GM06990 (cell line): ENCODE measurements at regions not wholly inside any gene's neighbourhood (a gene's known extent, or its start where the extent isn't known, plus 50 kb on each side); places are given as distances from the start of the nearest gene placed in this dataset.

Source experiments
- DNase-seq: peaks from one replicate; pipeline ENCODE4 v3.0.0-alpha.2; 2011; ENCODE audit not compliant: insufficient read length; ENCODE audit errors: extremely low read depth
- H3K27me3 ChIP-seq: replicated peaks from 2 replicates; pipeline ENCODE4 v1.6.0; 2011; ENCODE audit warnings: low read length; ENCODE audit not compliant: control insufficient read depth, insufficient read depth
- H3K36me3 ChIP-seq: 2 replicates; pipeline ENCODE4 v1.5.1; 2011; ENCODE audit warnings: low read length; ENCODE audit not compliant: control insufficient read depth, insufficient read depth
- H3K4me3 ChIP-seq: replicated peaks from 2 replicates; pipeline ENCODE4 v1.5.1; 2011; ENCODE audit warnings: low read depth, mild to moderate bottlenecking, control low read depth, low read length
- TF ChIP-seq, protein P1 (sequence below): IDR thresholded peaks from 2 replicates; pipeline ENCODE4 v1.5.1; 2011; ENCODE audit warnings: low read length, control low read depth, mild to moderate bottlenecking, inconsistent platforms; ENCODE audit not compliant: insufficient read depth, poor library complexity, severe bottlenecking

DNA sequence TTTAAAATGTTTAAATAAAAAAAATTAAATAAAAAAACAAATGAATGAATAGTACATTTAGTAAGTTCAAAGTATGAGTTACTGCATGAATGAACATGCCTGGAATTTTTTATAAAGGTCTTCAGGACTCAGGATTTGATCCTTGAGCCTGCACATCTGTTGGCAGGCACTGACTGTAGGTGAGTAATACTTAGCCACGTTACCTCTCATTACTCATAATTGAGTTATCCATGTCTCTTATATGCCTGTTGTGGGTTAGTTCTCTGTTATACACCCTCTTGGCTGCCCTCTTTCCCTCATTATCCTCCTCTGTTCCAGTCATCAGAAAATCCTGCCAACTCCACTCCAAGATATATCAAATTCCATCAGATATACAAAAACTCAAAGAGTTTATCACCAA, 276.0 kb downstream of the FBXW7 start:
- Histone ChIP-seq H3K27me3 (no peaks in the 10 kb centered on the region), H3K36me3 (no peaks in the 10 kb centered on the region), H3K4me3 (no peak overlapping the region)
- TF ChIP-seq, protein P1, sequence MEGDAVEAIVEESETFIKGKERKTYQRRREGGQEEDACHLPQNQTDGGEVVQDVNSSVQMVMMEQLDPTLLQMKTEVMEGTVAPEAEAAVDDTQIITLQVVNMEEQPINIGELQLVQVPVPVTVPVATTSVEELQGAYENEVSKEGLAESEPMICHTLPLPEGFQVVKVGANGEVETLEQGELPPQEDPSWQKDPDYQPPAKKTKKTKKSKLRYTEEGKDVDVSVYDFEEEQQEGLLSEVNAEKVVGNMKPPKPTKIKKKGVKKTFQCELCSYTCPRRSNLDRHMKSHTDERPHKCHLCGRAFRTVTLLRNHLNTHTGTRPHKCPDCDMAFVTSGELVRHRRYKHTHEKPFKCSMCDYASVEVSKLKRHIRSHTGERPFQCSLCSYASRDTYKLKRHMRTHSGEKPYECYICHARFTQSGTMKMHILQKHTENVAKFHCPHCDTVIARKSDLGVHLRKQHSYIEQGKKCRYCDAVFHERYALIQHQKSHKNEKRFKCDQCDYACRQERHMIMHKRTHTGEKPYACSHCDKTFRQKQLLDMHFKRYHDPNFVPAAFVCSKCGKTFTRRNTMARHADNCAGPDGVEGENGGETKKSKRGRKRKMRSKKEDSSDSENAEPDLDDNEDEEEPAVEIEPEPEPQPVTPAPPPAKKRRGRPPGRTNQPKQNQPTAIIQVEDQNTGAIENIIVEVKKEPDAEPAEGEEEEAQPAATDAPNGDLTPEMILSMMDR = no peak
- no peak for DNase-seq

DNA sequence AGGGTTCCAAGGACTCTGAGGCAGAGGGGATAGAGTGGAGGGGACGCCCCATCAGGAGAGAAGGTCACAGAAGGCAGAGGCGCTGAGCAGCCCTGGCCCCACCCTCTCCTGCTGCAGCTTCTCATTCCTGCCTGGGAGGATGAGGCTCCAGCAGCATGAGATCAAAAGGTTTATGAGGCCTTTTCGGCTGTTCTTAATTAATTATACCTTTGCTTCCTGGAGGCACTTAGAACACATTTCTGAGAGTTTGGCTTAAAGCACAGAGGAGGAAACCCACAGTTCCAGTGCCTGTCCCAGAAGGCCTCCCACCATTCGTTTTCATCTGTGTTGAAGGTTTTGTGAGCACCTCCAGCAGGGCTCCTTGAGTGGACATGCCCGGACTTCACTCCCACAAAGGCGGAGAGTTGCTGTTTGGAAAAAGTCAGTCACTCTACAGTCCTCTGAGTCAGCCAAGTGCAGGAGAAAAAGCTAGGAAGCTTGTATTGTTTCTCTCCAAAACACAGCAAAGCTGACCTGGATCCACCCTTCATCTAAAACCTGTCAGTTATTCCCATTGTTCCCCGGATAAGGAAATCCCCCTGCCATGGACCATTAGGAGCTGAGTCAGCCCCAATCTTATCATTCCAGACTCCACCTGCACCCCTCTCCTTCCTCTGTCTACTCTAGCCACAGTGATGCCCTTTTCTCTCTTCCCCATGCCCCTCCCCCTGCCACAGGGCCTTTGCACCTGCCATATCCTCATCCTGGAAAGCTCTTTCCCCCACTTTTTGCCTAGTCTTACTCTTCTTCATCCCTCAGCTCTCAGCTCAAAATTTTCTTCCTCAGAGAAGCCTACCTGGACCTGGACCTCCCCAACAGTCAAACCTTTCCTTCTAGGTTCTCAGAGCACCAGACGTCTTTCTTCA, 276.8 kb downstream of the FBXW7 start:
- no peak for DNase-seq
- no peaks in the 10 kb centered on the region for H3K36me3 ChIP-seq

DNA sequence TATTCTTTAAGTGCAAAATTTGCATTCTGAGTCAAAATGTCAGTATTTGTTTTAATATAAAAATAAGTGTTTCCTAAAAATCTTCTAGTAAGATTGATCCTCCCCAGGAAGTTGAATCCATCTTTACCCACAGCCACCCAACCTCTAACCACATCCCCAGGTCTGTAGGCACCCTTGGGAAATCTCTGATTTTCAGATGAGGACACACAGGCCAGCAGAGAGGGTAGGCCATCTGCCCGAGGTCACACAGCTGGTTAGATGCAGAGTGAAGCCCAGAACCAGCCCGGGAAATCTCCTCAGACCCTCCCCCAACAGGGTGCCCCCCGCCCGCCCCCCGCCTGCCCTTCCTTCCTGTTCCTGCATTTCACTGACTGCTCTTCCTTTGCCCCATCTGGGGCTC, 277.5 kb downstream of the FBXW7 start:
- H3K27me3 ChIP-seq = no peaks in the 10 kb centered on the region
- TF ChIP-seq, protein P1 = no peak
- H3K36me3 ChIP-seq = no peaks in the 10 kb centered on the region
- DNase-seq = no peak
- no peak overlapping the region for H3K4me3 ChIP-seq

More for the DNA sequence above, 276.8 kb downstream of the FBXW7 start:
- no peaks in the 10 kb centered on the region for H3K27me3 ChIP-seq
- no peak overlapping the region for H3K4me3 ChIP-seq
- TF ChIP-seq, protein P1 = no peak

DNA sequence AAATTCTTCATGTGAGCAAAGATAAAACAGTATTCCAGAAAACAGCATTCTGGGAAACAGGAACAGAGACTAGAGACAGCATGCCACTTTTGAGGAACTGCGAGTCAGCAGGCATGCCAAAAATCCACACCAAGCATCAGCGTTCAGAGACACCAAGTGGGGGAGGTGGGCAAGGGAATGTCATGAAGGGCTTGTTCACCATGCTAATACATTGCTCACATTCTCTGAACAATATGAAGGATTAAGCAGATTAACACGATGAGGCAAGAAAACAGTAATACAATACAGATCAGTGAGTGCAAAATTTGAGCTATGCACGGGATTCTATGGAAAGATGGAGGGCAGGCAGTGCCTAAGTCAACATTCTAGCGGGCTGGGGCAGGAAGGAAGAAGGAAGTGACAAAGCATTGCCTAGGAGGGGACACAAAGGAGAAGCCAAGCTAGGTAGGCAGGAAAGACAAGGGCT, 278.3 kb downstream of the FBXW7 start:
- no peaks in the 10 kb centered on the region for H3K36me3 ChIP-seq
- TF ChIP-seq, protein P1 = no peak
- H3K4me3 ChIP-seq = no peak overlapping the region
- no peak for DNase-seq
- H3K27me3 ChIP-seq = no peaks in the 10 kb centered on the region

DNA sequence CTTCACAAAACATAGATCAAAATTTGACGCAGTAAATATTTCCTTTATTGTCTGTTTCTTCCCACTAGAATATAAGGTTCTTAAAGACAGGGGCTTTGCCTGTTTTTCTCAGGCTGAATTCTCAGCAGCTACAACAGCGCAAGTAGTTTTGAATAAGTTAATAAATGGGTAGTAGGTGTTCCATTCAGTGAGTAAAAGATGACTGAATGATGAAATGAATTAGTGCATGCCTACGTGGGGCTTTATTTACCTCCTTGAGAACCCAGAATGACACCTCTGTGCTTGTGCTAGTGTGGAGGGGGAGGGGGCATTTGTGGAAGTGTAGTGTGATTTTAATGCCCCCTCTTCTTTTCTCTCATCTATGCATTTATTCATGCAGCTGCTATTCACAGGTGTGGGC, 278.9 kb downstream of the FBXW7 start:
- no peak overlapping the region for H3K4me3 ChIP-seq
- TF ChIP-seq, protein P1 = no peak
- DNase-seq = no peak
- H3K36me3 ChIP-seq = no peaks in the 10 kb centered on the region
- no peaks in the 10 kb centered on the region for H3K27me3 ChIP-seq

DNA sequence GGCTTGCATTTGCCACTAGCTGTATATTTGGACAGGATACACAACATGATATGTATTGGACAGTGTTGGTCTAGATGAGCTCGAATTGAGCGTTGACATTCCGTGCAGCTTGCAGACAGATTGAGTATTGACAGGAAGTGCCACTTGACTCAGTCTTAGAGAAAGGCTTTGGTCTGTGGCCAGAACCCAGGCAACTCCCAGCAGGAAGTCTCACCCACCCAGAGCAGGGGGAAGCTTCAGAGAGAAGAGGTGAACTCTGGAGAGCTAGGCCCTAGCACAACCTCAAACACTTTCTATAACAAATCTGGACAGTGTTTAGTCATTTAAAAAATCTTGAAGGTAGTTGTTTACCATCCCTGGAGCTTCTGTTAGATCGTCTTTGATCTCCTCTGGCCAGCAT, 280.5 kb downstream of the FBXW7 start:
- Histone ChIP-seq H3K4me3 (no peak overlapping the region), H3K36me3 (no peaks in the 10 kb centered on the region), H3K27me3 (no peaks in the 10 kb centered on the region)
- DNase-seq = peak; percentile 26
- TF ChIP-seq, protein P1 = no peak
